HepG2 (cell line): ENCODE measurements at regions not wholly inside any gene's neighbourhood (a gene's known extent, or its start where the extent isn't known, plus 50 kb on each side); places are given as distances from the start of the nearest gene placed in this dataset.

Experiments
- ATAC-seq: fragments of 200-7000 bp; cut with Tn5 transposase; 3 replicates; pipeline ENCODE4 v1.9.1; 2020; ENCODE audit warnings: mild to moderate bottlenecking, moderate library complexity
- BruUV-seq: library from RNA; stranded (reverse); fragments of 400-500 nt; replicated peaks from 2 replicates; lab custom pipeline; 2021; lab: Mats Ljungman, UMichigan
- CTCF ChIA-PET: fragments of 300-600 bp; formaldehyde crosslinking; extraction: SDS; loops from one replicate; lab custom pipeline; 2021; ENCODE audit warnings: low total read pairs, inconsistent platforms, low intra/inter-chr PET ratio; lab: Yijun Ruan, JAX
- POLR2A ChIA-PET: fragments of 350-600 bp; sonication (Branson Sonifier 250); formaldehyde crosslinking; loops from one replicate; lab custom pipeline; 2020; ENCODE audit warnings: antibody characterized with exemption, inconsistent platforms; lab: Yijun Ruan, JAX
- DNase-seq: peaks from one replicate; pipeline ENCODE4 v3.0.0-alpha.2; 2015; ENCODE audit warnings: low spot score
- FAIRE-seq: peaks from 3 replicates; lab custom pipeline; 2011; peaks lifted over from hg19 to GRCh38; lab: Jason Lieb, UNC
- H2AFZ ChIP-seq: one replicate; pipeline ENCODE4 v1.6.1; 2011; ENCODE audit warnings: low read length, inconsistent platforms
- H3K27ac ChIP-seq: fragments of 300-600 bp; 3 replicates; pipeline ENCODE4 v1.8.0; 2011; ENCODE audit warnings: mixed run types, mild to moderate bottlenecking, mixed read lengths, low read length, inconsistent platforms; ENCODE audit not compliant: insufficient read depth; ENCODE audit errors: extremely low read length
- H3K27me3 ChIP-seq, 2 experiments: fragments of 200-600 bp in 1 of 2; 2 replicates in 1 of 2; 3 replicates in 1 of 2; pipeline versions ENCODE4 v1.6.0 to v1.8.0; 2011; ENCODE audit warnings: low read length in 2 of 2, mild to moderate bottlenecking in 2 of 2, moderate library complexity in 2 of 2, inconsistent platforms in 1 of 2; ENCODE audit not compliant: insufficient read depth in 2 of 2, control insufficient read depth in 1 of 2
- H3K36me3 ChIP-seq, 2 experiments: fragments of 200-600 bp in 1 of 2; replicated peaks in 1 of 2; 2 replicates in 1 of 2; 3 replicates in 1 of 2; pipeline versions ENCODE4 v1.5.1 to v1.8.0; 2011; ENCODE audit warnings: low read length in 2 of 2, inconsistent platforms in 1 of 2; ENCODE audit not compliant: insufficient read depth in 2 of 2, control insufficient read depth in 1 of 2
- H3K4me1 ChIP-seq: 2 replicates; pipeline ENCODE4 v1.5.1; 2012; ENCODE audit warnings: low read length, inconsistent platforms; ENCODE audit not compliant: insufficient read depth
- H3K4me2 ChIP-seq: 2 replicates; pipeline ENCODE4 v1.6.0; 2011; ENCODE audit warnings: low read depth, low read length, inconsistent platforms
- H3K4me3 ChIP-seq, 3 experiments: fragments of 200-600 bp in 1 of 3; sonication (generic), shearing (Covaris generic) in 1 of 3; replicated peaks in 1 of 3; 2 replicates each; pipeline ENCODE4 v1.5.1; 2011 to 2016; ENCODE audit warnings: low read length in 3 of 3, inconsistent platforms in 2 of 3, low read depth in 2 of 3, mild to moderate bottlenecking in 2 of 3, control low read depth in 1 of 3, mixed read lengths in 1 of 3; ENCODE audit not compliant: insufficient read depth in 1 of 3
- H3K79me2 ChIP-seq: one replicate; pipeline ENCODE4 v1.6.1; 2011; ENCODE audit warnings: low read length, inconsistent platforms; ENCODE audit not compliant: insufficient read depth
- H3K9ac ChIP-seq: 2 replicates; pipeline ENCODE4 v1.6.0; 2011; ENCODE audit warnings: mild to moderate bottlenecking, low read depth, low read length, inconsistent platforms; ENCODE audit not compliant: insufficient read depth
- H3K9me3 ChIP-seq: 2 replicates; pipeline ENCODE4 v1.5.1; 2012; ENCODE audit warnings: mild to moderate bottlenecking, low read length
- H4K20me1 ChIP-seq: 2 replicates; pipeline ENCODE4 v1.6.0; 2011; ENCODE audit warnings: inconsistent platforms, mild to moderate bottlenecking, low read length, moderate library complexity; ENCODE audit not compliant: insufficient read depth
- ARNTL ChIP-seq: sonication (generic); formaldehyde crosslinking; IDR thresholded peaks from 2 replicates; pipeline ENCODE4 v1.4.0; 2020; ENCODE audit warnings: mild to moderate bottlenecking, missing genetic modification reagents
- HMG20B ChIP-seq: conservative IDR thresholded peaks from 2 replicates; pipeline ENCODE4 v1.6.1; 2016; ENCODE audit warnings: missing genetic modification reagents, missing compliant biosample characterization
- MYC ChIP-seq: sonication (generic); formaldehyde crosslinking; IDR thresholded peaks from 2 replicates; pipeline ENCODE4 v1.9.0; 2021; ENCODE audit warnings: missing genetic modification reagents, borderline replicate concordance
- NFAT5 ChIP-seq: sonication (generic); formaldehyde crosslinking; IDR thresholded peaks from 2 replicates; pipeline ENCODE4 v1.4.0; 2020; ENCODE audit warnings: missing genetic modification reagents
- SAFB2 ChIP-seq: sonication (generic); formaldehyde crosslinking; IDR thresholded peaks from 2 replicates; pipeline ENCODE4 v1.5.1; 2020; ENCODE audit warnings: missing genetic modification reagents, low read depth, mild to moderate bottlenecking, borderline replicate concordance
- SMARCE1 ChIP-seq: fragments of 450-650 bp; IDR thresholded peaks from 2 replicates; pipeline ENCODE4 v1.6.1; 2017; ENCODE audit warnings: borderline replicate concordance
- SMC3 ChIP-seq: IDR thresholded peaks from 2 replicates; pipeline ENCODE4 v1.6.1; 2011; ENCODE audit warnings: low read length, improper control_type of control experiment
- SOX13 ChIP-seq, 3 experiments: fragments of 450-650 bp in 1 of 3; sonication (generic) in 1 of 3; formaldehyde crosslinking in 1 of 3; IDR thresholded peaks in 2 of 3; conservative IDR thresholded peaks in 1 of 3; 2 replicates each; pipeline versions ENCODE4 v1.5.0 to v1.6.1; 2016 to 2020; ENCODE audit warnings: antibody characterized with exemption in 1 of 3, mild to moderate bottlenecking in 1 of 3, missing compliant biosample characterization in 1 of 3, missing genetic modification reagents in 1 of 3, moderate library complexity in 1 of 3
- SRF ChIP-seq: IDR thresholded peaks from 2 replicates; pipeline ENCODE4 v1.6.1; 2011; ENCODE audit warnings: mild to moderate bottlenecking, low read depth, low read length, moderate library complexity
- TBP ChIP-seq: sonication (generic); formaldehyde crosslinking; IDR thresholded peaks from 2 replicates; pipeline ENCODE4 v1.5.0; 2020; ENCODE audit warnings: missing genetic modification reagents
- YEATS2 ChIP-seq: sonication (generic); formaldehyde crosslinking; IDR thresholded peaks from 2 replicates; pipeline ENCODE4 v1.4.0; 2020; ENCODE audit warnings: missing genetic modification reagents, borderline replicate concordance
- ZFY ChIP-seq: sonication (generic); formaldehyde crosslinking; IDR thresholded peaks from 2 replicates; pipeline ENCODE4 v1.4.0; 2020; ENCODE audit warnings: missing genetic modification reagents
- ZNF121 ChIP-seq: sonication (generic); formaldehyde crosslinking; IDR thresholded peaks from 2 replicates; pipeline ENCODE4 v1.5.0; 2020; ENCODE audit warnings: mild to moderate bottlenecking, missing genetic modification reagents
- WGBS: methylation state at CpG from one replicate; pipeline ENCODE4 v1.1.6; 2017; ENCODE audit warnings: low lambda C conversion rate; 5-methylcytosine and 5-hydroxymethylcytosine counted together
- in situ Hi-C: cut with HindIII; loops from 2 replicates; pipeline ENCODE4 v1.10.0; 2017; ENCODE audit warnings: low pct_unique_long_range_greater_than_20kb; ENCODE audit not compliant: extremely low pct_ligation_motif_present
- intact Hi-C: fragments of 100-400 bp; cut with micrococcal nuclease; formaldehyde crosslinking; loops from one replicate; pipeline ENCODE4 v1.10.0; 2022; ENCODE audit not compliant: unreplicated experiment
- TF ChIP-seq, protein P1 (sequence below): sonication (generic); formaldehyde crosslinking; IDR thresholded peaks from 2 replicates; pipeline ENCODE4 v1.4.0; 2020; ENCODE audit warnings: missing genetic modification reagents
- TF ChIP-seq, protein P2 (sequence below): sonication (generic); formaldehyde crosslinking; IDR thresholded peaks from 2 replicates; pipeline ENCODE4 v1.8.1; 2022; ENCODE audit warnings: low read depth, mild to moderate bottlenecking, missing genetic modification reagents

GRCh38 chr5:2892466-2893000 is 141.1 kb upstream of the IRX2 start (continued):
- TF ChIP-seq SOX13 (IDR thresholded peaks at IDR 0.05) (no peak), SOX13 (CRISPR knock-in tag; conservative IDR thresholded peaks at IDR 0.05 in 1 of 2, IDR thresholded peaks at IDR 0.05 in 1 of 2) (no peak), SAFB2 (CRISPR knock-in tag) (no peak), TBP (CRISPR knock-in tag) (no peak)
- TF ChIP-seq, protein P1, sequence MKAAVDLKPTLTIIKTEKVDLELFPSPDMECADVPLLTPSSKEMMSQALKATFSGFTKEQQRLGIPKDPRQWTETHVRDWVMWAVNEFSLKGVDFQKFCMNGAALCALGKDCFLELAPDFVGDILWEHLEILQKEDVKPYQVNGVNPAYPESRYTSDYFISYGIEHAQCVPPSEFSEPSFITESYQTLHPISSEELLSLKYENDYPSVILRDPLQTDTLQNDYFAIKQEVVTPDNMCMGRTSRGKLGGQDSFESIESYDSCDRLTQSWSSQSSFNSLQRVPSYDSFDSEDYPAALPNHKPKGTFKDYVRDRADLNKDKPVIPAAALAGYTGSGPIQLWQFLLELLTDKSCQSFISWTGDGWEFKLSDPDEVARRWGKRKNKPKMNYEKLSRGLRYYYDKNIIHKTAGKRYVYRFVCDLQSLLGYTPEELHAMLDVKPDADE (CRISPR knock-in tag), result no peak

GRCh38 chr5:2891781-2892180 is 140.3 kb upstream of the IRX2 start:
- no TSS peak for BruUV-seq
- H3K36me3 ChIP-seq, result no peaks in the 10 kb centered on the region
- H3K27me3 ChIP-seq, result no peaks in the 10 kb centered on the region
- H3K9me3 ChIP-seq, result no peaks in the 10 kb centered on the region
- no peak overlapping the region for H3K27ac ChIP-seq
- POLR2A ChIA-PET, result no interaction called here
- H3K4me1 ChIP-seq, result no peaks in the 10 kb centered on the region
- H3K4me3 ChIP-seq, result no peak overlapping the region
- no peak for ATAC-seq
- no peak overlapping the region for H2AFZ ChIP-seq
- no peak overlapping the region for H3K9ac ChIP-seq
- H4K20me1 ChIP-seq, result no peaks in the 10 kb centered on the region
- H3K4me2 ChIP-seq, result no peak overlapping the region
- CTCF ChIA-PET, result no interaction called here
- intact Hi-C loops (no loop called here), in situ Hi-C loops (no loop called here)
- no peaks in the 10 kb centered on the region for H3K79me2 ChIP-seq
- 47% methylated on average over 3 of the region's 3 CpGs for WGBS
- FAIRE-seq, result no peak
- no peak for DNase-seq
- TF ChIP-seq YEATS2 (CRISPR knock-in tag), result no peak
- TF ChIP-seq, protein P2, sequence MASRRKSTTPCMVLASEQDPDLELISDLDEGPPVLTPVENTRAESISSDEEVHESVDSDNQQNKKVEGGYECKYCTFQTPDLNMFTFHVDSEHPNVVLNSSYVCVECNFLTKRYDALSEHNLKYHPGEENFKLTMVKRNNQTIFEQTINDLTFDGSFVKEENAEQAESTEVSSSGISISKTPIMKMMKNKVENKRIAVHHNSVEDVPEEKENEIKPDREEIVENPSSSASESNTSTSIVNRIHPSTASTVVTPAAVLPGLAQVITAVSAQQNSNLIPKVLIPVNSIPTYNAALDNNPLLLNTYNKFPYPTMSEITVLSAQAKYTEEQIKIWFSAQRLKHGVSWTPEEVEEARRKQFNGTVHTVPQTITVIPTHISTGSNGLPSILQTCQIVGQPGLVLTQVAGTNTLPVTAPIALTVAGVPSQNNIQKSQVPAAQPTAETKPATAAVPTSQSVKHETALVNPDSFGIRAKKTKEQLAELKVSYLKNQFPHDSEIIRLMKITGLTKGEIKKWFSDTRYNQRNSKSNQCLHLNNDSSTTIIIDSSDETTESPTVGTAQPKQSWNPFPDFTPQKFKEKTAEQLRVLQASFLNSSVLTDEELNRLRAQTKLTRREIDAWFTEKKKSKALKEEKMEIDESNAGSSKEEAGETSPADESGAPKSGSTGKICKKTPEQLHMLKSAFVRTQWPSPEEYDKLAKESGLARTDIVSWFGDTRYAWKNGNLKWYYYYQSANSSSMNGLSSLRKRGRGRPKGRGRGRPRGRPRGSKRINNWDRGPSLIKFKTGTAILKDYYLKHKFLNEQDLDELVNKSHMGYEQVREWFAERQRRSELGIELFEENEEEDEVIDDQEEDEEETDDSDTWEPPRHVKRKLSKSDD, result no peak
- TF ChIP-seq ARNTL (CRISPR knock-in tag), result no peak
- TF ChIP-seq SMARCE1, result no peak
- TF ChIP-seq SMC3, result no peak
- no peak for TF ChIP-seq SRF
- no peak for TF ChIP-seq MYC (CRISPR knock-in tag)
- TF ChIP-seq NFAT5 (CRISPR knock-in tag), result no peak
- no peak for TF ChIP-seq HMG20B
- no peak for TF ChIP-seq ZNF121 (CRISPR knock-in tag)
- TF ChIP-seq ZFY (CRISPR knock-in tag), result no peak
